ENCODE measurements at regions not wholly inside any gene's neighbourhood (a gene's known extent, or its start where the extent isn't known, plus 50 kb on each side); places are given as distances from the start of the nearest gene placed in this dataset.

DNA sequence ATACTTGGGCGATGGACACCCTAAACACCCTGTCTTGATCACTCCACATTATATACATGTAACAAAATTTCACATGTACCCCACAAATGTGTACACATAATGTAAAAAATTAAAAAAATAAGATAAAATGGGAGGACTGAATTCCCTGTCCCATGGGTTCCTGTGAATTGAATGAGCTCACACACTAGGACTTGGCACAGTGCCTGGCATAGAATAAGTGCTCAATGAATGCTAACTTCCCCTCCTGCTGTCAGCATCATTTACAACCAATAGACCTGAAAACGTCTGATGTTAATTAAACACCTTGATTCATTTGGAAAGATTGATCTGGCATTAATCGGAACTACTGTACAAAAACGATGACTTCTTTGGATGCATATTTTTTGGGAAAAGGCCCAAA is 117.3 kb upstream of the ZNF438 start:
- TF ChIP-seq, protein P1, sequence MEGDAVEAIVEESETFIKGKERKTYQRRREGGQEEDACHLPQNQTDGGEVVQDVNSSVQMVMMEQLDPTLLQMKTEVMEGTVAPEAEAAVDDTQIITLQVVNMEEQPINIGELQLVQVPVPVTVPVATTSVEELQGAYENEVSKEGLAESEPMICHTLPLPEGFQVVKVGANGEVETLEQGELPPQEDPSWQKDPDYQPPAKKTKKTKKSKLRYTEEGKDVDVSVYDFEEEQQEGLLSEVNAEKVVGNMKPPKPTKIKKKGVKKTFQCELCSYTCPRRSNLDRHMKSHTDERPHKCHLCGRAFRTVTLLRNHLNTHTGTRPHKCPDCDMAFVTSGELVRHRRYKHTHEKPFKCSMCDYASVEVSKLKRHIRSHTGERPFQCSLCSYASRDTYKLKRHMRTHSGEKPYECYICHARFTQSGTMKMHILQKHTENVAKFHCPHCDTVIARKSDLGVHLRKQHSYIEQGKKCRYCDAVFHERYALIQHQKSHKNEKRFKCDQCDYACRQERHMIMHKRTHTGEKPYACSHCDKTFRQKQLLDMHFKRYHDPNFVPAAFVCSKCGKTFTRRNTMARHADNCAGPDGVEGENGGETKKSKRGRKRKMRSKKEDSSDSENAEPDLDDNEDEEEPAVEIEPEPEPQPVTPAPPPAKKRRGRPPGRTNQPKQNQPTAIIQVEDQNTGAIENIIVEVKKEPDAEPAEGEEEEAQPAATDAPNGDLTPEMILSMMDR (IDR thresholded peaks at IDR 0.05), result no peak
- no peak overlapping the region for H3K4me3 ChIP-seq
- H3K27ac ChIP-seq, result no peak overlapping the region
- no peaks in the 10 kb centered on the region for H3K27me3 ChIP-seq (replicated peaks; ENCODE audit: insufficient read depth)
- H3K9me3 ChIP-seq, result no peaks in the 10 kb centered on the region
- no peak for ATAC-seq (ENCODE audit: insufficient number of reproducible peaks, low FRiP score, low read depth)
- no peaks in the 10 kb centered on the region for H3K36me3 ChIP-seq
- peaks cover 11 to 23% of the 10 kb centered on the region in 2 donors for H3K4me1 ChIP-seq (ENCODE audit: control insufficient read depth in 1 of 2, low read depth in 2 of 2)
- no peak for DNase-seq (ENCODE audit: low spot score)

GRCh38 chr10:31149835-31150512 is 118.3 kb upstream of the ZNF438 start:
- Histone ChIP-seq H3K27me3 (replicated peaks; ENCODE audit: insufficient read depth) (no peaks in the 10 kb centered on the region), H3K4me1 (ENCODE audit: control insufficient read depth in 1 of 2, low read depth in 2 of 2) (peaks cover 11 to 23% of the 10 kb centered on the region in 2 donors), H3K27ac (no peak overlapping the region), H3K4me3 (no peak overlapping the region), H3K9me3 (no peaks in the 10 kb centered on the region), H3K36me3 (no peaks in the 10 kb centered on the region)
- no peak for DNase-seq (ENCODE audit: low spot score)
- TF ChIP-seq, protein P1 (IDR thresholded peaks at IDR 0.05), result no peak
- no peak for ATAC-seq (ENCODE audit: insufficient number of reproducible peaks, low FRiP score, low read depth)

- DNase-seq (ENCODE audit: low spot score) (no peak), ATAC-seq (ENCODE audit: insufficient number of reproducible peaks, low FRiP score, low read depth) (no peak)
- H3K27me3 ChIP-seq (replicated peaks; ENCODE audit: insufficient read depth), result no peaks in the 10 kb centered on the region
- no peak overlapping the region for H3K27ac ChIP-seq
- no peak overlapping the region for H3K4me3 ChIP-seq
- peaks cover 8 to 18% of the 10 kb centered on the region in 2 donors for H3K4me1 ChIP-seq (ENCODE audit: control insufficient read depth in 1 of 2, low read depth in 2 of 2)
- TF ChIP-seq, protein P1 (IDR thresholded peaks at IDR 0.05), result no peak
- H3K9me3 ChIP-seq, result no peaks in the 10 kb centered on the region
- no peaks in the 10 kb centered on the region for H3K36me3 ChIP-seq
These were observed 119.6 kb upstream of the ZNF438 start for GRCh38 chr10:31151301-31151700.

DNA sequence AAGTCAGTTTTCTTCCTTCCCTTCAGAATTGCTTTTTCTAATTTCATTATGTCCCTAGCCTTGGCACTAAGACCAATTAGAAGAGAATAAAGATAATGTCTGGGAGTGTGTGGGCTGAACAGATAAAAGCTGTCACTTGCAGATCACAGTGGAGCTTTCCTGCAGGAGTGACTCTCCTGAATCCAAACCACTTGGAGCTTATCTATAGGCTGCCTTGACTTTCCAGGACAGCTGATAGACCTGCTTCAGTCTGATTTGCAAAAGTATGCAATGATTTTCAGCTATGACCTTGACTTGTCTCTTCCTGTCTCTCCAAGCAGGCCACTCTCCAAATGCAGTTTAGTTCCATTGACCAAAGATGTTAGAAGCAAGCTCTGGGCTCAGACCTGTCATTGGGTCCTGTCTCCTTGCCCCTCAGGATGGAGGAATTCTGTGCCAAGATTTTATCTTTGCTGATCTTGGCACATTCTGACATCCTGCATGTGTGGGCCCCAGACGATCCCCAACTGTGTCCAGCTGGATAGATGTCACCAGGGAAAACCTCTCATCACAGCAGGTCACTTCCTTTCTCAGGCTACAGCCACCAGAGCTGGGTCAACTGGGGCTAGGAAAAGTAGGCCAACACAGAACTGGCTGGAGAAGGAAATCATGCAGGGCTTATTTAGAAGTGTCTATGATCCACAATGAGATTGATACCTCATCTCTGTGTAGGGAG is 120.9 kb upstream of the ZNF438 start:
- no peak overlapping the region for H3K4me3 ChIP-seq
- ATAC-seq (ENCODE audit: insufficient number of reproducible peaks, low FRiP score, low read depth), result no peak
- TF ChIP-seq, protein P1 (IDR thresholded peaks at IDR 0.05), result no peak
- no peaks in the 10 kb centered on the region for H3K27me3 ChIP-seq (replicated peaks; ENCODE audit: insufficient read depth)
- no peak for DNase-seq (ENCODE audit: low spot score)
- no peaks in the 10 kb centered on the region for H3K36me3 ChIP-seq
- peaks cover 15 to 22% of the 10 kb centered on the region in 2 donors for H3K4me1 ChIP-seq (ENCODE audit: control insufficient read depth in 1 of 2, low read depth in 2 of 2)
- peak overlapping the region; percentile 17 to 28 for H3K27ac ChIP-seq
- no peaks in the 10 kb centered on the region for H3K9me3 ChIP-seq

- Histone ChIP-seq H3K27me3 (replicated peaks; ENCODE audit: insufficient read depth) (no peaks in the 10 kb centered on the region), H3K9me3 (no peaks in the 10 kb centered on the region), H3K4me3 (no peak overlapping the region), H3K27ac (peak overlapping the region; percentile 17 to 28), H3K4me1 (ENCODE audit: control insufficient read depth in 1 of 2, low read depth in 2 of 2) (peaks cover 15 to 28% of the 10 kb centered on the region in 2 donors), H3K36me3 (no peaks in the 10 kb centered on the region)
- DNase-seq (ENCODE audit: low spot score) (no peak), ATAC-seq (ENCODE audit: insufficient number of reproducible peaks, low FRiP score, low read depth) (no peak)
- TF ChIP-seq, protein P1 (IDR thresholded peaks at IDR 0.05), result no peak
These were observed 121.5 kb upstream of the ZNF438 start for GRCh38 chr10:31153161-31153560.

All from thoracic aorta (tissue), 2 donors.